Trophoblast cell (in vitro differentiated cells and primary cell): ENCODE measurements at regions not wholly inside any gene's neighbourhood (a gene's known extent, or its start where the extent isn't known, plus 50 kb on each side); places are given as distances from the start of the nearest gene placed in this dataset.

ENCODE experiments used
- DNase-seq, 2 donors: peaks; one replicate each; pipeline ENCODE4 v3.0.0-alpha.2; 2016
- H2AFZ ChIP-seq: 2 replicates; pipeline ENCODE4 v1.6.1; 2013; ENCODE audit warnings: low read length, moderate library complexity, mild to moderate bottlenecking; ENCODE audit not compliant: insufficient read depth, poor library complexity
- H2AK5ac ChIP-seq: 2 replicates; pipeline ENCODE4 v1.6.1; 2013; ENCODE audit warnings: mild to moderate bottlenecking, low read length
- H2BK120ac ChIP-seq: 2 replicates; pipeline ENCODE4 v1.6.1; 2013; ENCODE audit warnings: low read length, mild to moderate bottlenecking, moderate library complexity; ENCODE audit not compliant: insufficient read depth, poor library complexity
- H2BK12ac ChIP-seq: 2 replicates; pipeline ENCODE4 v1.6.1; 2013; ENCODE audit warnings: mild to moderate bottlenecking, low read length, moderate library complexity
- H2BK5ac ChIP-seq: 2 replicates; pipeline ENCODE4 v1.6.1; 2013; ENCODE audit warnings: low read length, low read depth, moderate library complexity, mild to moderate bottlenecking; ENCODE audit not compliant: poor library complexity
- H3K14ac ChIP-seq: 2 replicates; pipeline ENCODE4 v1.6.1; 2013; ENCODE audit warnings: mild to moderate bottlenecking, low read length
- H3K18ac ChIP-seq: 2 replicates; pipeline ENCODE4 v1.6.1; 2013; ENCODE audit warnings: mild to moderate bottlenecking, low read length
- H3K23ac ChIP-seq: 2 replicates; pipeline ENCODE4 v1.6.1; 2013; ENCODE audit warnings: low read length
- H3K27ac ChIP-seq: 2 replicates; pipeline ENCODE4 v1.5.1; 2013; ENCODE audit warnings: low read depth, mild to moderate bottlenecking, inconsistent platforms, low read length, moderate library complexity
- H3K27me3 ChIP-seq: 2 replicates; pipeline ENCODE4 v1.6.1; 2013; ENCODE audit warnings: inconsistent platforms, mild to moderate bottlenecking, low read length, moderate library complexity; ENCODE audit not compliant: insufficient read depth
- H3K36me3 ChIP-seq, 2 experiments: 1 replicate in 1 of 2; 2 replicates in 1 of 2; pipeline ENCODE4 v1.6.1; 2013; ENCODE audit warnings: low read length in 2 of 2, mild to moderate bottlenecking in 2 of 2, moderate library complexity in 1 of 2; ENCODE audit not compliant: insufficient read depth in 2 of 2, control insufficient read depth in 1 of 2
- H3K4ac ChIP-seq: 2 replicates; pipeline ENCODE4 v1.6.1; 2013; ENCODE audit warnings: low read depth, mild to moderate bottlenecking, low read length, moderate library complexity
- H3K4me1 ChIP-seq, 2 experiments: 1 replicate in 1 of 2; 2 replicates in 1 of 2; pipeline ENCODE4 v1.6.1; 2013; ENCODE audit warnings: low read length in 2 of 2, mild to moderate bottlenecking in 2 of 2, moderate library complexity in 1 of 2; ENCODE audit not compliant: insufficient read depth in 2 of 2, control insufficient read depth in 1 of 2
- H3K4me2 ChIP-seq: 2 replicates; pipeline ENCODE4 v1.6.1; 2013; ENCODE audit warnings: inconsistent platforms, mild to moderate bottlenecking, low read length, moderate library complexity
- H3K4me3 ChIP-seq: 2 replicates; pipeline ENCODE4 v1.5.1; 2013; ENCODE audit warnings: mild to moderate bottlenecking, low read depth, low read length, inconsistent platforms
- H3K79me1 ChIP-seq: one replicate; pipeline ENCODE4 v1.6.1; 2013; ENCODE audit warnings: low read length
- H3K79me2 ChIP-seq: 2 replicates; pipeline ENCODE4 v1.6.1; 2013; ENCODE audit warnings: low read length, mild to moderate bottlenecking; ENCODE audit not compliant: control insufficient read depth, insufficient read depth, poor library complexity
- H3K9ac ChIP-seq: 2 replicates; pipeline ENCODE4 v1.6.1; 2013; ENCODE audit warnings: mild to moderate bottlenecking, low read length
- H3K9me3 ChIP-seq: 2 replicates; pipeline ENCODE4 v1.6.1; 2013; ENCODE audit warnings: low read depth, mild to moderate bottlenecking, control low read depth, inconsistent platforms, low read length; ENCODE audit not compliant: insufficient read depth
- H4K12ac ChIP-seq: 2 replicates; pipeline ENCODE4 v1.6.1; 2013; ENCODE audit warnings: low read depth, mild to moderate bottlenecking, low read length, moderate library complexity
- H4K8ac ChIP-seq: 2 replicates; pipeline ENCODE4 v1.6.1; 2013; ENCODE audit warnings: low read depth, mild to moderate bottlenecking, low read length, moderate library complexity
- H4K91ac ChIP-seq: one replicate; pipeline ENCODE4 v1.6.1; 2013; ENCODE audit warnings: low read depth, mild to moderate bottlenecking, low read length, moderate library complexity
- WGBS: extraction: QIAGEN DNeasy Blood & Tissue Kit; methylation state at CpG from one replicate; pipeline ENCODE4 v1.1.7; 2013; ENCODE audit warnings: missing lambda C conversion rate; ENCODE audit not compliant: insufficient read length, insufficient coverage; ENCODE audit errors: extremely low coverage; 5-methylcytosine and 5-hydroxymethylcytosine counted together

- peak overlapping the region; percentile 64 for H2AFZ ChIP-seq
- H3K27ac ChIP-seq, result peak overlapping the region; percentile 67
- peaks cover 11 to 23% of the 10 kb centered on the region in 2 experiments for H3K4me1 ChIP-seq
- H3K23ac ChIP-seq, result no peak overlapping the region
- peak; percentile 75 to 91 for DNase-seq
- H3K79me2 ChIP-seq, result no peaks in the 10 kb centered on the region
- no peaks in the 10 kb centered on the region for H3K9me3 ChIP-seq
- peak overlapping the region; percentile 92 for H2BK5ac ChIP-seq
- H4K12ac ChIP-seq, result peak overlapping the region; percentile 71
- H2BK120ac ChIP-seq, result peak overlapping the region; percentile 96
- peaks cover 5% of the 10 kb centered on the region for H3K79me1 ChIP-seq
- no peaks in the 10 kb centered on the region for H3K36me3 ChIP-seq
- H4K91ac ChIP-seq, result peak overlapping the region; percentile 87
- peak overlapping the region; percentile 80 for H3K14ac ChIP-seq
- WGBS, result no CpG with 5 or more reads among the region's 21 CpGs
- H3K4me2 ChIP-seq, result peak overlapping the region; percentile 65
- H2BK12ac ChIP-seq, result peak overlapping the region; percentile 78
- H3K4ac ChIP-seq, result peak overlapping the region; percentile 69
- peak overlapping the region; percentile 94 for H3K18ac ChIP-seq
- no peaks in the 10 kb centered on the region for H3K27me3 ChIP-seq
- H3K9ac ChIP-seq, result peak overlapping the region; percentile 49
- H4K8ac ChIP-seq, result peak overlapping the region; percentile 88
- H3K4me3 ChIP-seq, result no peak overlapping the region
- no peak overlapping the region for H2AK5ac ChIP-seq
Observed at GRCh38 chr6:3990692-3991491, 88.0 kb downstream of the FAM217A start.

- Histone ChIP-seq H3K79me2 (no peaks in the 10 kb centered on the region), H3K27ac (peak overlapping the region; percentile 65), H3K4me2 (no peak overlapping the region), H4K91ac (no peak overlapping the region), H2AFZ (no peak overlapping the region), H3K4me3 (no peak overlapping the region), H4K12ac (no peak overlapping the region), H3K23ac (no peak overlapping the region), H3K9me3 (no peaks in the 10 kb centered on the region), H3K36me3 (no peaks in the 10 kb centered on the region), H2BK12ac (peak overlapping the region; percentile 62), H3K4ac (no peak overlapping the region), H3K27me3 (no peaks in the 10 kb centered on the region), H2BK120ac (peak overlapping the region; percentile 5), H3K14ac (no peak overlapping the region), H3K4me1 (peaks cover 9 to 20% of the 10 kb centered on the region in 2 experiments), H4K8ac (no peak overlapping the region), H2BK5ac (no peak overlapping the region), H2AK5ac (no peak overlapping the region), H3K9ac (no peak overlapping the region), H3K18ac (no peak overlapping the region), H3K79me1 (peaks cover 5% of the 10 kb centered on the region)
- WGBS, result no CpG with 5 or more reads among the region's 4 CpGs
- peak; percentile 53 to 77 for DNase-seq
Observed at GRCh38 chr6:3991941-3992340, 87.0 kb downstream of the FAM217A start.

DNA sequence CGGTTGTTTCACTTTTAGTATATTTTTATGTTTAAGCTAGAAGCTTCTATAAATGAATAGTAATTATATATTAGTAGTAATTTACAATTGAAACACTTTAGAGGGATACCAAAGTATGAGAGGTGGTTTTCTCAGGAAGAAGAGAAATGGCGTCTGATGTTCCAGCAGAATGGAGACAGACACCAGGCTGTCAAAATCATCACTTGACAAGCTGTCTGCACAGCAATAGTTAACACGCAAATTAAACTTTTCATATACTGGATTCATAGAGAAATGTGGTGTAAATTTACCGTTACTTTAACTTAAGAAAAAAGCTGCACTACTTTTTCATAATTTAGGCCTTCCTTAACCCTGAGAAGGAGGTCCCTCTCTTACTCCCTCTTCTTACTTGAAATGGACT, 82.6 kb downstream of the FAM217A start:
- Histone ChIP-seq H3K18ac (no peak overlapping the region), H2AK5ac (no peak overlapping the region), H3K23ac (no peak overlapping the region), H3K79me1 (peaks cover 3% of the 10 kb centered on the region), H3K27ac (no peak overlapping the region), H3K4me1 (peaks cover 4 to 10% of the 10 kb centered on the region in 2 experiments), H3K4me3 (no peak overlapping the region), H3K9ac (no peak overlapping the region), H3K14ac (no peak overlapping the region), H3K27me3 (no peaks in the 10 kb centered on the region), H2BK120ac (no peak overlapping the region), H3K79me2 (no peaks in the 10 kb centered on the region), H3K4ac (no peak overlapping the region), H3K36me3 (no peaks in the 10 kb centered on the region), H3K4me2 (no peak overlapping the region), H2BK5ac (no peak overlapping the region), H3K9me3 (no peaks in the 10 kb centered on the region), H2AFZ (no peak overlapping the region), H4K91ac (no peak overlapping the region), H4K8ac (no peak overlapping the region), H2BK12ac (no peak overlapping the region), H4K12ac (no peak overlapping the region)
- no peak for DNase-seq
- no CpG with 5 or more reads among the region's 4 CpGs for WGBS

DNA sequence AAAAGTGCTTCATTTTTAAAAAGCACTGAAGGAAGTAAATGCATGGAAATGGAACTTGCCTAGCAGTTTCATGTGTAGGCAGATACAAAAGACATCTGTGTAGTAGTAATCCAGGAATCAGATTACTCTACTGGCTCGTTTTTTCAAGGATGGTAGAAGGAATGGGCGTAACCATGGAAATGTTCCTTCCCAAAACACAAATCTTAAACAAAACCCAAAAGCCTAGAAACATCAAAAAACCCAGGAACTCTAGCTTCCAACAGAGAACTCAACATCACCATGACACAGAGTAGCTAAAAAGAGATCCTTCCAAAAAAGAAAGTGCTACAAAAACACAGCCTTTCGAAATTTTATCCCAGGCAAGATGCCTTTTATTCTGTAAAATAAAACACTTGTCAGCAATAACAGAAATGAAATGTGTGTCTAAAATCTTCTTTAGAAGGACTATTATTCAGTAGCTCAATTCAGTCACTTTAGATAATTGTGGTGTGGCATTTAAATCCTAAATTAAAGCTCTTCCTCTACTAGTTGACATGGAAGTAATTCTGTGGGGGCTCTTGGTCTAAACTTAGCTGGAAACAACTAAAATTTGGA, 81.7 kb downstream of the FAM217A start:
- no peak overlapping the region for H3K14ac ChIP-seq
- no peak overlapping the region for H4K12ac ChIP-seq
- H3K18ac ChIP-seq, result no peak overlapping the region

More for the DNA sequence above, 81.7 kb downstream of the FAM217A start:
- Histone ChIP-seq H3K4ac (no peak overlapping the region), H3K4me3 (no peak overlapping the region), H3K27ac (no peak overlapping the region), H2BK120ac (no peak overlapping the region), H3K4me1 (peaks cover 2 to 4% of the 10 kb centered on the region in 2 experiments), H3K9ac (no peak overlapping the region), H4K8ac (no peak overlapping the region), H4K91ac (no peak overlapping the region), H3K23ac (no peak overlapping the region), H3K27me3 (no peaks in the 10 kb centered on the region), H3K79me2 (no peaks in the 10 kb centered on the region), H3K9me3 (no peaks in the 10 kb centered on the region), H2BK12ac (no peak overlapping the region), H3K4me2 (no peak overlapping the region), H2AFZ (no peak overlapping the region), H2BK5ac (no peak overlapping the region), H3K79me1 (no peaks in the 10 kb centered on the region), H2AK5ac (no peak overlapping the region), H3K36me3 (no peaks in the 10 kb centered on the region)
- no CpG with 5 or more reads among the region's 3 CpGs for WGBS
- no peak for DNase-seq
